Fibroblast of lung (primary cell): ENCODE measurements at regions not wholly inside any gene's neighbourhood (a gene's known extent, or its start where the extent isn't known, plus 50 kb on each side); places are given as distances from the start of the nearest gene placed in this dataset.

Experiments
- DNase-seq, 2 donors: peaks; one replicate each; pipeline versions ENCODE4 v3.0.0 to v3.0.0-alpha.2; 2010; ENCODE audit warnings: low read depth in 2 of 2
- H2AFZ ChIP-seq: 2 replicates; pipeline ENCODE4 v1.5.1; 2012; ENCODE audit warnings: low read length, control low read depth, inconsistent platforms
- H3K27ac ChIP-seq: 2 replicates; pipeline ENCODE4 v1.5.1; 2011; ENCODE audit warnings: low read length, control low read depth; ENCODE audit not compliant: insufficient read depth
- H3K27me3 ChIP-seq: 2 replicates; pipeline ENCODE4 v1.5.1; 2011; ENCODE audit warnings: mild to moderate bottlenecking, low read length; ENCODE audit not compliant: control insufficient read depth, insufficient read depth
- H3K36me3 ChIP-seq: 2 replicates; pipeline ENCODE4 v1.5.1; 2011; ENCODE audit warnings: low read length; ENCODE audit not compliant: control insufficient read depth, insufficient read depth
- H3K4me1 ChIP-seq: 2 replicates; pipeline ENCODE4 v1.5.1; 2011; ENCODE audit warnings: low read length; ENCODE audit not compliant: control insufficient read depth, insufficient read depth; ENCODE audit errors: extremely low read depth
- H3K4me2 ChIP-seq: 2 replicates; pipeline ENCODE4 v1.5.1; 2011; ENCODE audit warnings: low read length, control low read depth; ENCODE audit not compliant: insufficient read depth; ENCODE audit errors: extremely low read depth
- H3K4me3 ChIP-seq, 4 experiments: fragments of 200-600 bp in 1 of 4; sonication (generic) in 1 of 4; replicated peaks in 1 of 4; 2 replicates each; pipeline ENCODE4 v1.5.1; 2011 to 2016; ENCODE audit warnings: low read length in 4 of 4, low read depth in 3 of 4, mild to moderate bottlenecking in 3 of 4, control low read depth in 2 of 4, inconsistent platforms in 1 of 4, mixed read lengths in 1 of 4; ENCODE audit not compliant: insufficient read depth in 1 of 4; ENCODE audit errors: control extremely low read depth in 1 of 4
- H3K79me2 ChIP-seq: 2 replicates; pipeline ENCODE4 v1.5.1; 2012; ENCODE audit warnings: mild to moderate bottlenecking, low read length, inconsistent platforms; ENCODE audit not compliant: control insufficient read depth, insufficient read depth
- H3K9ac ChIP-seq: 2 replicates; pipeline ENCODE4 v1.5.1; 2011; ENCODE audit warnings: mild to moderate bottlenecking, low read length, control low read depth; ENCODE audit not compliant: insufficient read depth
- H3K9me3 ChIP-seq: 2 replicates; pipeline ENCODE4 v1.5.1; 2012; ENCODE audit warnings: low read depth, low read length; ENCODE audit not compliant: control insufficient read depth, insufficient read depth
- H4K20me1 ChIP-seq: 2 replicates; pipeline ENCODE4 v1.5.1; 2011; ENCODE audit warnings: low read length; ENCODE audit not compliant: control insufficient read depth, insufficient read depth; ENCODE audit errors: extremely low read depth
- CTCF ChIP-seq, 2 donors: IDR thresholded peaks in 1 of 2; conservative IDR thresholded peaks in 1 of 2; 1 replicate in 1 of 2; 2 replicates in 1 of 2; pipeline ENCODE4 v1.5.1; 2011 to 2012; ENCODE audit warnings: low read length in 2 of 2, control low read depth in 1 of 2, inconsistent platforms in 1 of 2, low read depth in 1 of 2, mild to moderate bottlenecking in 1 of 2
- EZH2 ChIP-seq: IDR thresholded peaks from 2 replicates; pipeline ENCODE4 v1.5.1; 2012; ENCODE audit warnings: low read length, control low read depth, mild to moderate bottlenecking; ENCODE audit errors: missing control alignments

- H4K20me1 ChIP-seq = no peaks in the 10 kb centered on the region
- no peaks in the 10 kb centered on the region for H3K27me3 ChIP-seq
- no peak overlapping the region for H3K27ac ChIP-seq
- H3K4me2 ChIP-seq = no peak overlapping the region
- H3K36me3 ChIP-seq = no peaks in the 10 kb centered on the region
- no peaks in the 10 kb centered on the region for H3K9me3 ChIP-seq
- TF ChIP-seq EZH2 (no peak), CTCF (conservative IDR thresholded peaks at IDR 0.05 in 1 of 2, IDR thresholded peaks at IDR 0.05 in 1 of 2; ENCODE audit: low read depth in 1 of 2, low read length in 2 of 2) (no peak)
- H3K4me1 ChIP-seq = no peaks in the 10 kb centered on the region
- no peaks in the 10 kb centered on the region for H3K79me2 ChIP-seq
- no peak overlapping the region for H2AFZ ChIP-seq
- DNase-seq = peak; percentile 19 to 71
- H3K4me3 ChIP-seq = no peak overlapping the region
- no peak overlapping the region for H3K9ac ChIP-seq
These were observed 113.7 kb upstream of the DHX40 start for GRCh38 chr17:59451706-59452105.

DNA sequence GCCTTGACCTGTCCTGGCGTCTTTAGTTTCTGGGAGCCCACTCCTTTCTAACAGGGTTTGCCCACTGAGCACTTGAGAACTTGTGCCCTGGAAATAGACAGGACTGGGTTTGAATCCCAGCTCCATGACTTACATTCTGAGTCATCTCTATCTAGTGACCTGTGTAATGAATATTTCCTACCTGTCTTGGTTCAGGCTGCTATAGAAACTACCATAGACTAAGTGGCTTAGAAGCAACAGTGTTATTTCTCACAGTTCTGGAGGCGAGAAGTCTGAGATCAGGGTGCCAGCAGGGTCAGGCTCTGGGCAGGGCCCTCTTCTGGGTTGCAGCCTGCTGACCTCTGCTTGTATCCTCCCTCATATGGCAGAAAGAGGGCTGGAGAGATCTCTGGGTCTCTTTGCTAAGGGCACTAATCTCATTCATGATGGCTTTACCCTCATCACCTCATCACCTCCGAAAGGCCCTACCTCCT, 110.7 kb upstream of the DHX40 start:
- Histone ChIP-seq H3K4me1 (no peaks in the 10 kb centered on the region), H3K4me2 (no peak overlapping the region), H4K20me1 (no peaks in the 10 kb centered on the region), H3K79me2 (no peaks in the 10 kb centered on the region), H3K9ac (no peak overlapping the region), H3K4me3 (no peak overlapping the region), H3K27ac (no peak overlapping the region), H3K36me3 (no peaks in the 10 kb centered on the region), H2AFZ (no peak overlapping the region), H3K9me3 (no peaks in the 10 kb centered on the region), H3K27me3 (no peaks in the 10 kb centered on the region)
- no peak for DNase-seq
- TF ChIP-seq CTCF (conservative IDR thresholded peaks at IDR 0.05 in 1 of 2, IDR thresholded peaks at IDR 0.05 in 1 of 2; ENCODE audit: low read depth in 1 of 2, low read length in 2 of 2) (no peak), EZH2 (no peak)

DNA sequence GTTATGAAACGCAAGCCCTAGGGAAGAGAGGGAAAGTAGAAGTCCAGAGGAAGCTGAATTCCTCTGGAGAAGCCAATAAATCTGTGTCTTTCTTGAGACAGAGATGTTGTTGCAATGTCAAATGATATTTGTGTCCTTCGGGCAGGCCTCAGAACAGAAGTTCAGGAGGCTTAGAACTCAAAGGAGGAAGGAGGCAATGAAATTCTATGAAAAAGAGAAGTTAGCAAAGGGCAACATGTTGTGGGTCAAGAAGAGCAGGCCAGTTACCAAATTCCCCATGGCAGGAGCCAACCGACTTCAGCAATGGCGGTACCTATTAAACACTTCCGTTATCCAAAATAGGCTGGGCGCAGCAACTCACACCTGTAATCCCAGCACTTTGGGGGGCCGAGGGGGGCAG, 109.0 kb upstream of the DHX40 start:
- Histone ChIP-seq H3K27ac (no peak overlapping the region), H3K36me3 (no peaks in the 10 kb centered on the region), H2AFZ (no peak overlapping the region), H3K27me3 (no peaks in the 10 kb centered on the region), H4K20me1 (no peaks in the 10 kb centered on the region), H3K9ac (no peak overlapping the region), H3K4me2 (no peak overlapping the region), H3K9me3 (no peaks in the 10 kb centered on the region), H3K79me2 (no peaks in the 10 kb centered on the region), H3K4me3 (no peak overlapping the region), H3K4me1 (no peaks in the 10 kb centered on the region)
- DNase-seq = no peak
- no peak for TF ChIP-seq CTCF (conservative IDR thresholded peaks at IDR 0.05 in 1 of 2, IDR thresholded peaks at IDR 0.05 in 1 of 2; ENCODE audit: low read depth in 1 of 2, low read length in 2 of 2)
- TF ChIP-seq EZH2 = no peak
